HG02610 (cell line): ENCODE measurements at regions not wholly inside any gene's neighbourhood (a gene's known extent, or its start where the extent isn't known, plus 50 kb on each side); places are given as distances from the start of the nearest gene placed in this dataset.

ENCODE experiments used
- ATAC-seq: cut with Tn5 transposase; IDR thresholded peaks from one replicate; pipeline ENCODE4 v1.9.1; 2021; ENCODE audit warnings: mild to moderate bottlenecking, moderate library complexity; ENCODE audit not compliant: unreplicated experiment

DNA sequence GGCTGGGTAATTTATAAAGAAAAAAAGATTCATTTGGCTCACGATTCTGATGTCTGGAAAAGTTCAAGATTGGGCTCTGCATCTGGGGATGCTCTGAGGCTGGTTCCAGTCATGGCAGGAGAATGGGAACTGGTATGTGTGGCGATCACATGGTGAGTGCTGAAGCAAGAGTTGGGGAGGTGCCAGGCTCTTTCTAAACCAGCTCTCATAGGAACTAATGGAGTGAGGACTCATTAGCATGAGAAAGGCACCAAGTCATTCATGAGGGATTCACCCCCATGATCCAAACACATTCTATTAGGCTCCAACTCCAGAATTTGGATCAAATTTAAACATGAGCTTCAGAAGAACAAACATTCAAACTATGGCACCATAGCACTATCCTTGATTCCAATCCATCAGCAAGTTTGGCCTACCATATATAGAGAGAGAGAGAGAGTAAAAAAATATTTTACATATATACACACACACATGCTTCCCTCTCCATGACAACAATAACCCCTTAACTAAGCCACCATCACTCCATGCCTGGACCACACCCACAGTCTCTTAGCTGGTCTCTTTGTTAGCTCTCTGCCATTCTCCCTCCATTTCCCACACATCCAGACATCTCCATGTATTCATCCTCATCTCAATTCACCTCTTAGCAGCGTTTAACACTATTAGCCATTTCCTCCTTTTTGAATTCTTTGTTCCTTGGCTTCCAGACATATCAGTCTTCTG, 57.9 kb downstream of the NPY start:
- no peak for ATAC-seq

DNA sequence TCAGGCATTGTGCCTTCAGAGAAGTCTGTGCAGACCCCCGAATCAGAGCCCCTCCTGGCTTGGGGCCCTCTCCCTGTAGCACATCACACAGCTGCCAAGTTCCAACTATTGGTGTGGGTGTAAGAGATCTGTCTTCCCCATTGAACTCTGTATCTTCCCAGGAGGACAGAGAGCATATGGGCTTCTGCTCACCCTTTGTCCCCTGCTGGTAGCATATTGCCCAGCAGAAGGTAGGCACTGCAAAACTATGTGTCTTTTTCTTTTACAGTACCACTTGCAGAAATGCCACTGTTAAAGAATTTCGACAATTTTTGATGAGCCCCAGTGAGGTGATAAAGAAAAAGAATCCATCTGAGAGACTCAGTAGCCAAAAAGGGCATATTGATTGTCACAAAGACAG, 59.6 kb downstream of the NPY start:
- ATAC-seq, result no peak

DNA sequence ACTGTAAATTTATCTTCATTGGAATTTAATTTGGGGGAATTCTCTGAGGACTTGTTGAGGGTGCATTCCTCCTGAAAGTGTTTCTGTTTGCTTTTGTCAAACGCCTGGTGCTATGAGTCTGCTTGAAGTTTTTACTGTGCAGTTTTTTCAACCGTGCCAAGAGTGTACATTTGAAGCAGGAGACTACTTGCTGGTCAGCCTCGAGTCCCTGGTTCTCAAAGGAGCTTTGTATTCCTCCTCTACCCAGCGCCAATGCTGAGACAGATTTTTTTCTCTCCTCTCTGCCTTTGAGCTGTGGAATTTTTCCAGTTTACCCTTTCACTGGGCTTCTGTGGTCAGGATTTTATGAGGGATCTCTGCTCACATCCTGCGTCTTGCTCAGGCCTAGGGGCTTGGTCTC, 62.1 kb downstream of the NPY start:
- no peak for ATAC-seq

- ATAC-seq, result no peak
Observed at GRCh38 chr7:24346716-24347115, 62.7 kb downstream of the NPY start.

- ATAC-seq, result no peak
Observed at GRCh38 chr7:24349339-24349738, 65.3 kb downstream of the NPY start.

DNA sequence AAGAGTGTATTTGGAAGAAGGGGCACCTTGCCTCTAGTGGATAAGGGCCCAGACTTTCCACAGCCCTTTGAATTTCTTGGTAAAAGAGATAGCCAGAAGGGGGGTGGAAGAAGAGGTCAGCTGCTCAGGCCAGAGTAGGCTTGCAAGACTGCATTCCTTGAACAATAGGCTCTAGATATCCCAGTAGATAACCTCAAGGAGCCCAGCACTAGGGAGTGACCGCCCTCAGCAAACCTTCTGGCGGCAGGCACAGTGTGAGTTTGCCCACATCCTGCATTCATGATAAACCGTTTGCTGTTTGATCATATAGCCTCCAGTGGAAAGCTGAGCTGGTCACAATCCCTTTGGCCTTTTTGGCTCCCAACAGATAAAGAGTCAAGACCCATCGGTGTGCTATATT, 70.5 kb downstream of the NPY start:
- ATAC-seq, result no peak

DNA sequence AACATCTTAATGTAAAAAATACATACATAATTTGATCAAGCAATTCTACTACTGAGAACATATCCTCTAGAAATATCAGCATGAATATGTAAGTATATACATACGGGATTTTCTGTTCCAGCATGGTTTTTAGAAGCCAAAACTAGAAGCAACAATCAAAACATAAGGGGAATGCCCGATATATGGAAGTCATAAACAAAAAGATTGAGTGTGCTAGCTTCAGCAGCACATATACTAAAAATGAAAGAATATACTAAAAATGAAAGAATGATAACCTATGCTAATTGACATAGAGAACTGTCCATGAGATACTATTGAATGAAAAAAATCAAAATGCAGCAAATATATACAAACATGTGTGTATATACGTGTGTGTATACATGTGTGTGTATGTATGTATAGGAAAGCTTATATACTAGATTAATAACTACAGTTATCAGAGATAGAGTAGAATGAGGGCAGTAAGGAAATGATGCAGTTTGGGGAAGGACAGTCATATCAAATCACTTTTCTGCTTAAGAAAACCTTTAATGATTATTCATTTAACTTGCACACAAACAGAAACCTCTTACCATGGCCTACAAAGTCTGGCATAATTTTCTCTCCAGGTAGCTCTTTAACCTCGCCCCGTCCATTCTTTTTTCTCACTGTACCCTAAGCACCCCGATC, 72.9 kb downstream of the NPY start:
- ATAC-seq, result peak; percentile 87

GRCh38 chr7:24361001-24361400, 77.0 kb downstream of the NPY start:
- no peak for ATAC-seq

DNA sequence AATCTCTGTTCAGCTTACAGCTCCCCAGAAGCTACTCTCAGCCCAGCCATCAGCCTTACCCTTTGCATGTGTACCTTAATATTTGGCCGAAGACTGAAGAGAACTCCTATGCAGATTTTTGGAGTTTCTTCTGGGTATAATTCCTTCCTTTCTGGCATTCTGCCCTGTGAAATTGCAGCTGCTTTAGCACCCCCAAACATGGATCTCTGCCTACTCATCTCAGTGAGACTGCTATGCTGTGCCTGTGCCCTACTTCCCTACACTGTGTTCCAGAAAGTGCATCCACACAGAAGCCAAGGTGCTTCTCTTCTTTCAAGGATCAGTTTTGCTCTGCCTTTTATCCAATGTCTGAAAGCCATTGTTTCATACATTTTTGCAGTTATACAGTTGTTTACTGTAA, 81.6 kb downstream of the NPY start:
- ATAC-seq, result no peak

GRCh38 chr7:24366876-24367275, 82.9 kb downstream of the NPY start:
- ATAC-seq, result no peak

DNA sequence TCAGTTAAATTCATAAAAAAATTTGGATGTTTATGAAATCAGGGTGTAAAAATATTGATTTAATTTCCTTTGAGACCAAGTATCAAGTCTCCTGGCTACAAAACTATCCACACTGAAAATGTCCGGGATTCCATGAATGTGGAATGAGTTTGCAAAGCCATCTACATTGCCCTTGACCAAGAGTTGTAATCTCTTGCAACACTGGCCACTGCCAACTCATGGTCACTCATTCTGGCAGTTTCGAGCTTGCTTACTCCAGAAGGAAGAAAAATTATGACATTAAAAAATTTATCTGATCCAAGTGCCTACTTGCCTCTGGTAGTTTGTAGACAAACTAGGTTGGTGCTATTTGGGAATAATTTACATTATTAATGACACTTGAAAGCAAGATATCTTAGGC, 84.2 kb downstream of the NPY start:
- ATAC-seq, result no peak

DNA sequence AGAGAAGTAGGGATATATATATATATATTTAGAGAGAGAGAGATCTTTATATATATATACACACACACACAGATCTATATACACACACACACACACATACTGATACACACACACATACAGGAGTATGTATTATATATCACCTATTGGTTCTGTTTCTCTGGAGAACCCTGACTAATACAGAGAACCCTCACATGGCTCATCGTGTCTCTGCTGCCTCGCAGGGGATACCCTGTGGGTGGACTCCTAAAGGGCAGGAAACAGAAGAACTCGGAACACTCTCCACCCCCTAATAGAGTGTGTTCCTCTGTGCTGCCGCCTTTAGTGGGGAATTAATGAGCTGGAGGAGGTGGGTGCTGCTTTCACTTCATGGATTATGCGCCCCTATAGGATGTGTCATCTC, 86.6 kb downstream of the NPY start:
- no peak for ATAC-seq

DNA sequence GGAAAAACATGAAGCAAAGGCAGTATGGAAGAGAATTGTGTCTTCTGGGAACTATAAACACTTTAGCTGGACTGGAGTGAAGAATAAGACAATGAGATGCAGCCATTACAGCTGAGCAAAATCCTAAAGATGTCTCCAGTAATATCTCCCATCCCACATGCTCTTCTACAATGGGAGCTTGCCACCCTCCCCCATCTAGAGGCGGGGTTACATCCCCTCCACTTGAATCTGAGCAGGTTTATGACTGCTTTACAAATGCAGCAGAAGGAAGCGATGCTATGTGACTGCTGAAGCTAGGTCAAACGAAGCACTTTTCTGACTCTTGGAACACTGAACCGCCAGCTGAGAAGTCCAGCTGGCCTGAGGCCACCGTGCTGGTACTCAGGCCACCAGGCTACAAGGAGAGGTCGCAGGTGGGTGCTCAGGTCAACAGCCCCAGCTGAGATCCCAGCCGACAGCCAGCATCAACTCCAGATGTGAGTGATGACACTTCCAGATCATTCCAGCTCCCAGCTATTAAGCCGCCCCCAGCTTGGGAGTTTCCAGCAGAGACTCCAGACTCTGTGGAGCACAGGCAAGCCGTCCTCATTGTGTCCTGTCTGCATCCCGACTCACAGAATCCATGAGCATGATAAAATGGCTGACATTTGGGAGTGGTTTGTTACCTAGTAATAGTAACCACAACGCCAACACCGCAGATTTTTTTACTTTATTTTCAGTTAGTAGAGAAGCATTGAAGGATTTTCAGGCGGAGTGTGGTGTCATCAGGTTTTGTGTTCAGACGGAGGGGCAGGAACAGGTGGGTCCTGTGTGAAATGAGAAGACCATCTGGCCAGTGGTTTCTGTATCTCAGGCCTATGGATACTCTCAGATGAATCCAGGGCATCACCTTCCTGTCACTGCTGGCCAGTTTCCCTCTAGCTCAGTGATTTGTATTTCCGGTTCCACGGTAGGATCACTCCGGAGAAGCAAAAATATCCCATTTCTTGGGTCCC, 89.3 kb downstream of the NPY start:
- ATAC-seq, result no peak

DNA sequence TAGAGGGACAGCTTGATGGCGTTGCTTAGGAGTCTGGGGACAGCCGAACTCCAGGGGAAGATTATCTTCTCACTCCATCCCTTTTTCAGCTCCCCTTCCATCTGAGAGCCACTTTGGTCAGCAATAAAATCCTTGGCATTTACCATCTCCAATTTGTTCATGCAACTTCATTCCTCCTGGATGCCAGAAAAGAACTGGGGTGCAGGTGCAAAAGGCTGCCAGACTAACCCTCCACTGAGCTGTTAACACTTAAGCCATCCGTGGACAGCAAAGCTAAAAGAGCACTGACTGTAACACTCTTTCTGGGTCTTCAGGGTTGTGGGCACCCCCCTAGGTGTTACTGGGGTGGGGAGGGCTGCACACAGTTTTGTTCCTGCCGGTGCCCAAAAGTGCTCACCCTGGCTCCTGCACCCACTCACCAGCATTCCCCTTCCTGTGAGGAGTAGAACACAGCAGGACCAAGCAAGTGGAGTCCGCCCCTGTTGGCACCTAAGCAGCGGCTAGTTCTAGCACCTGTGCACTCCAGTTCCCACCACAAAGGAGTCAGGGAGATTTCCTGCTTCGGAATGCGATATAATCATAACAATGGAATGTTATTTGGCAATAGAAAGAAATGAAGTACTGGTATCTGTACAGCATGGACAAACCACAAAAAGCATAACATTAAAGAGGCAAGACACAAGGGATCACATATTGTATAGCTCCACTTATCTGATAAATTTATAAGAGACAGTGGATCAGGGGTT, 95.1 kb downstream of the NPY start:
- no peak for ATAC-seq

- ATAC-seq, result peak; percentile 46
Observed at GRCh38 chr7:24381894-24382505, 98.0 kb downstream of the NPY start.

GRCh38 chr7:24383055-24383454, 99.1 kb downstream of the NPY start:
- ATAC-seq, result no peak

DNA sequence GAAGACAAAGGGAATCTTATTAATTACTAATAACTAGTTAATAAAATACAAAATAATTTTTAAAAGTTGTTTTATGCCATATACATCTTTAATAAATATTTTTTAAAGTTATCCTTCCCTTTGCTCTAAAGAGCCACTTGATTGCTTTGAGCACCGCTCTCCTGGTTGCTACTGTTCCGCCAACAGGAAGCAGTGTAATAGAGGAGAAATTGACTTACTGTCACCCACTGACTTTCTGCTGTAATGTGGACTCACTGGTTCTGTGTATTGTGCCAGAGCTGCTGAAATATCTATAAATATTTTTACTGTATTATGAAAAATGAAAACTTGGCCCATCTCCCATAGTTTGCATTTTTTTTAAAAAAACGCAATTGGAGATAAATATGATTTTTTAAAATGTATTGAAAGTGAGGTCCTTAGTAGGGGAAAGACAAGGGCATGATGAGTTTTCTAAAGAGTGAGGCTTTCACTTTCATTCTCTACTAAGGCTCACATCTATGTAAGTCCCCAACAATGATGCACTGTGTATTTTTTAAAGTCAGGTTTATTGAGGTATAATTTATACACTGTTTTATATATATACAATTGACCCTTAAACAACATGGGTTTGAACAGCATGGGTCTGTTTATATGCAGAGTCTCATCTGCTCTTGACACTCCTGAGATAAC, 100.5 kb downstream of the NPY start:
- peak; percentile 84 for ATAC-seq

GRCh38 chr7:24388212-24388611, 104.2 kb downstream of the NPY start:
- no peak for ATAC-seq

DNA sequence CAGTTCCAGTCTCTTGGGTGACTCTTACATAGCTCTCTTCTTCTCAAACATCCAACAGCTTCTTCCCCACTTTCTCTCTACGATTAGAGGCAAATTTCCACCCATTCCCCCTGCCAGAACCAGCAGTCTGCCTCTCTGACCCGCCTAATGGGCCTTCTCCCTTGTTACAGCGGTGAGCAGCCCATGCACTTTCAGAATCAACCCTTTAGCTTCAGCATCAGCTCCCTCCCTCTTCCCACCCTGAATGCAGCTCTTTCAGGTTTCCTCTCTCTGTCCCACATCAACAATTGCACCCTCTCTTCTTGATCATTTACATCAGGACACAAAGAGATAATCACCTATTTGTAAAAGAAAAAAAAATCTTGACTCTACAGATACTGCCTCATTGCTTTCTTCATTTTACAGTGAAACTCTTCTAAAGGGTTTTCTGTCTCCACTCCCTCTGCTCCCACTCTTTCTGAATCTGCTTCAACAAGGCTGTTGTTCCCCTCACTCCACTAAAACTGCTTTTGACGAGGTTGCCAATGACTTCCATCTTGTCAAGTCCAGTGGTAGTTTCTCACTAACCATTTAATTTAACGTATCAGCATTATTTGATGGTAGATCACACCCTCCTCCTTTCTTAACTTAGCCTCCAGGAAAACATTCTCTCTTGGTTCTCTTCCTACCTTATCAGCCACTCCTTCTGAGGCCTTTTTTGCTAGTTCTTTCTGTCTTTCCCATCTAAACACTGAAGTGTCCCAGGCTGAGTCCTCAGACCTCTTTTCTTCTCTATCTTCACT, 106.6 kb downstream of the NPY start:
- no peak for ATAC-seq
